Astrocyte (in vitro differentiated cells and primary cell): ENCODE measurements at regions not wholly inside any gene's neighbourhood (a gene's known extent, or its start where the extent isn't known, plus 50 kb on each side); places are given as distances from the start of the nearest gene placed in this dataset.
"Not testable (repeated sequence)": the region's sequence is repeated elsewhere in the genome, so short reads cannot be mapped to it uniquely, and the experiment has no call there.

Experiments used
- EZH2 ChIP-seq: IDR thresholded peaks from 2 replicates; pipeline ENCODE4 v1.6.1; 2012; ENCODE audit warnings: mild to moderate bottlenecking, low read length, inconsistent platforms; ENCODE audit not compliant: insufficient read depth
- TF ChIP-seq, protein P1 (sequence below): IDR thresholded peaks from 2 replicates; pipeline ENCODE4 v1.5.1; 2011; ENCODE audit warnings: low read depth, mild to moderate bottlenecking, inconsistent platforms, low read length, moderate library complexity; ENCODE audit not compliant: insufficient read depth

- not testable (repeated sequence) for TF ChIP-seq EZH2
- TF ChIP-seq, protein P1, sequence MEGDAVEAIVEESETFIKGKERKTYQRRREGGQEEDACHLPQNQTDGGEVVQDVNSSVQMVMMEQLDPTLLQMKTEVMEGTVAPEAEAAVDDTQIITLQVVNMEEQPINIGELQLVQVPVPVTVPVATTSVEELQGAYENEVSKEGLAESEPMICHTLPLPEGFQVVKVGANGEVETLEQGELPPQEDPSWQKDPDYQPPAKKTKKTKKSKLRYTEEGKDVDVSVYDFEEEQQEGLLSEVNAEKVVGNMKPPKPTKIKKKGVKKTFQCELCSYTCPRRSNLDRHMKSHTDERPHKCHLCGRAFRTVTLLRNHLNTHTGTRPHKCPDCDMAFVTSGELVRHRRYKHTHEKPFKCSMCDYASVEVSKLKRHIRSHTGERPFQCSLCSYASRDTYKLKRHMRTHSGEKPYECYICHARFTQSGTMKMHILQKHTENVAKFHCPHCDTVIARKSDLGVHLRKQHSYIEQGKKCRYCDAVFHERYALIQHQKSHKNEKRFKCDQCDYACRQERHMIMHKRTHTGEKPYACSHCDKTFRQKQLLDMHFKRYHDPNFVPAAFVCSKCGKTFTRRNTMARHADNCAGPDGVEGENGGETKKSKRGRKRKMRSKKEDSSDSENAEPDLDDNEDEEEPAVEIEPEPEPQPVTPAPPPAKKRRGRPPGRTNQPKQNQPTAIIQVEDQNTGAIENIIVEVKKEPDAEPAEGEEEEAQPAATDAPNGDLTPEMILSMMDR, result not testable (repeated sequence)
These were observed 192.8 kb downstream of the AVL9 start for GRCh38 chr7:32688092-32688491.
